Keratinocyte (primary cell): ENCODE measurements at regions not wholly inside any gene's neighbourhood (a gene's known extent, or its start where the extent isn't known, plus 50 kb on each side); places are given as distances from the start of the nearest gene placed in this dataset.
"Not testable (repeated sequence)": the region's sequence is repeated elsewhere in the genome, so short reads cannot be mapped to it uniquely, and the experiment has no call there.

Experiments used
- EZH2 ChIP-seq: IDR thresholded peaks from one replicate; pipeline ENCODE4 v1.6.1; 2012; ENCODE audit warnings: inconsistent platforms, mild to moderate bottlenecking, low read length, moderate library complexity
- TF ChIP-seq, protein P1 (sequence below), 3 experiments: IDR thresholded peaks in 1 of 3; conservative IDR thresholded peaks in 1 of 3; optimal IDR thresholded peaks in 1 of 3; 2 replicates in 2 of 3; 3 replicates in 1 of 3; pipeline versions ENCODE3 to v1.5.1; 2011; ENCODE audit warnings: low read length in 3 of 3, mild to moderate bottlenecking in 3 of 3, moderate library complexity in 2 of 3, control low read depth in 1 of 3, inconsistent platforms in 1 of 3; ENCODE audit not compliant: insufficient read depth in 2 of 3; ENCODE audit errors: extremely low read depth in 1 of 3

- TF ChIP-seq, protein P1, sequence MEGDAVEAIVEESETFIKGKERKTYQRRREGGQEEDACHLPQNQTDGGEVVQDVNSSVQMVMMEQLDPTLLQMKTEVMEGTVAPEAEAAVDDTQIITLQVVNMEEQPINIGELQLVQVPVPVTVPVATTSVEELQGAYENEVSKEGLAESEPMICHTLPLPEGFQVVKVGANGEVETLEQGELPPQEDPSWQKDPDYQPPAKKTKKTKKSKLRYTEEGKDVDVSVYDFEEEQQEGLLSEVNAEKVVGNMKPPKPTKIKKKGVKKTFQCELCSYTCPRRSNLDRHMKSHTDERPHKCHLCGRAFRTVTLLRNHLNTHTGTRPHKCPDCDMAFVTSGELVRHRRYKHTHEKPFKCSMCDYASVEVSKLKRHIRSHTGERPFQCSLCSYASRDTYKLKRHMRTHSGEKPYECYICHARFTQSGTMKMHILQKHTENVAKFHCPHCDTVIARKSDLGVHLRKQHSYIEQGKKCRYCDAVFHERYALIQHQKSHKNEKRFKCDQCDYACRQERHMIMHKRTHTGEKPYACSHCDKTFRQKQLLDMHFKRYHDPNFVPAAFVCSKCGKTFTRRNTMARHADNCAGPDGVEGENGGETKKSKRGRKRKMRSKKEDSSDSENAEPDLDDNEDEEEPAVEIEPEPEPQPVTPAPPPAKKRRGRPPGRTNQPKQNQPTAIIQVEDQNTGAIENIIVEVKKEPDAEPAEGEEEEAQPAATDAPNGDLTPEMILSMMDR (optimal IDR thresholded peaks at IDR 0.05 in 1 of 3, IDR thresholded peaks at IDR 0.05 in 1 of 3, conservative IDR thresholded peaks at IDR 0.05 in 1 of 3; ENCODE audit: extremely low read depth in 1 of 3, insufficient read depth in 2 of 3, low read length in 3 of 3): not testable (repeated sequence)
- TF ChIP-seq EZH2: not testable (repeated sequence)
Observed at GRCh38 chr13:18600366-18600765, 581.3 kb downstream of the TUBA3C start.
